ENCODE measurements at regions not wholly inside any gene's neighbourhood (a gene's known extent, or its start where the extent isn't known, plus 50 kb on each side); places are given as distances from the start of the nearest gene placed in this dataset.

DNA sequence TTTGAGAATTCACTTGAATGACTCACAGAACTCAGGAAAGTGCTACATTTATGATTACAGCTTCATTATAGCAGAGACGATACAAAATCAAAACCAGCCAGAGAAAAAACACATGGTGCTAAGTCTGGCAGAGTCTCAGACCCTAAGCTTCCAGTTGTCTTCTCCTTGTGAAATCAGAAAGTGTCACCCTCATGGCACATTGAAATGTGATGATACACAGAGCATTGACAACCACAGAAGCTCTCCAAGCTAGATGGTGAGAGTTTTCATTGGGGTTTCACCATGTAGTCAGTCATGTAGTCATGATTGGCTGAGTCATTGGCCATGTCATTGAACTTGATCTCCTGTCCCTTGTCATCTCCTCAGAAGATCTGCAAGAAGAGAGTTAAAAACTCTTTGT, 526.6 kb downstream of the MRPL39 start:
- Histone ChIP-seq H3K9me3 (ENCODE audit: control insufficient read depth, insufficient read depth, low read length) (peaks cover 3% of the 10 kb centered on the region), H3K4me1 (ENCODE audit: control insufficient read depth, insufficient read depth, low read length) (no peaks in the 10 kb centered on the region), H3K4me3 (ENCODE audit: low read length) (no peak overlapping the region), H3K27me3 (ENCODE audit: control insufficient read depth, insufficient read depth, low read length) (no peaks in the 10 kb centered on the region), H3K27ac (ENCODE audit: low read length) (no peak overlapping the region), H3K36me3 (ENCODE audit: control insufficient read depth, insufficient read depth, low read length) (no peaks in the 10 kb centered on the region)
- DNase-seq = no peak
- H3K4me1 Mint-ChIP-seq = no peaks in the 10 kb centered on the region
- no peak overlapping the region for H3K27ac Mint-ChIP-seq
- 91% methylated on average over 1 of the region's 1 CpG for WGBS (ENCODE audit: insufficient coverage)
- peaks cover 11 to 14% of the 10 kb centered on the region in 2 donors for H3K9me3 Mint-ChIP-seq
- intact Hi-C loops (cut with micrococcal nuclease) = no loop called here
- no peak for ATAC-seq
- H3K4me3 Mint-ChIP-seq = no peak overlapping the region
- peaks cover 7% of the 10 kb centered on the region for H3K36me3 Mint-ChIP-seq
- H3K27me3 Mint-ChIP-seq (ENCODE audit: low read depth in 2 of 2) = no peaks in the 10 kb centered on the region
- TF ChIP-seq, protein P1, sequence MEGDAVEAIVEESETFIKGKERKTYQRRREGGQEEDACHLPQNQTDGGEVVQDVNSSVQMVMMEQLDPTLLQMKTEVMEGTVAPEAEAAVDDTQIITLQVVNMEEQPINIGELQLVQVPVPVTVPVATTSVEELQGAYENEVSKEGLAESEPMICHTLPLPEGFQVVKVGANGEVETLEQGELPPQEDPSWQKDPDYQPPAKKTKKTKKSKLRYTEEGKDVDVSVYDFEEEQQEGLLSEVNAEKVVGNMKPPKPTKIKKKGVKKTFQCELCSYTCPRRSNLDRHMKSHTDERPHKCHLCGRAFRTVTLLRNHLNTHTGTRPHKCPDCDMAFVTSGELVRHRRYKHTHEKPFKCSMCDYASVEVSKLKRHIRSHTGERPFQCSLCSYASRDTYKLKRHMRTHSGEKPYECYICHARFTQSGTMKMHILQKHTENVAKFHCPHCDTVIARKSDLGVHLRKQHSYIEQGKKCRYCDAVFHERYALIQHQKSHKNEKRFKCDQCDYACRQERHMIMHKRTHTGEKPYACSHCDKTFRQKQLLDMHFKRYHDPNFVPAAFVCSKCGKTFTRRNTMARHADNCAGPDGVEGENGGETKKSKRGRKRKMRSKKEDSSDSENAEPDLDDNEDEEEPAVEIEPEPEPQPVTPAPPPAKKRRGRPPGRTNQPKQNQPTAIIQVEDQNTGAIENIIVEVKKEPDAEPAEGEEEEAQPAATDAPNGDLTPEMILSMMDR (IDR thresholded peaks at IDR 0.05) = no peak

DNA sequence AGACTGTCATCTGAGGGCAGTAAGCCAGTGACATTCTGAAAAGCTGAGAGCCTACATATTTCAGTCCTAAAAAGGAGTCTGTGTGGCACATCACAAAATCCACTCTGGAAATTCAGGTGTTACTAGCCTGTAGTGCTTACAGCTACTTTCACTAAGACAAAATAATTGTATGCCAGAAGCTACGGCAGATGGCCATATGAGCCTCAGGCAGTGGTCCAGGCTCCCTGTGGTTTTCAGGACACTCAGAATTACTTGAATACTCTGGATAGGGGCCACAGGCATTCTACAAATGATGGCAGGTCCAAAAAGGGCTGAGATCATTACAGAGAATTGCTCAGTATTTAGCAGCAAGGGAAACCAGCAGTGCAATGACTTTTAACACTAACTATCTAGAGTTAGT, 527.1 kb downstream of the MRPL39 start:
- no peak for ATAC-seq
- H3K9me3 Mint-ChIP-seq = peaks cover 12% of the 10 kb centered on the region in 2 donors
- H3K4me3 Mint-ChIP-seq = no peak overlapping the region
- H3K4me1 ChIP-seq (ENCODE audit: control insufficient read depth, insufficient read depth, low read length) = no peaks in the 10 kb centered on the region
- no peaks in the 10 kb centered on the region for H3K36me3 ChIP-seq (ENCODE audit: control insufficient read depth, insufficient read depth, low read length)
- H3K4me1 Mint-ChIP-seq = no peaks in the 10 kb centered on the region
- intact Hi-C loops (cut with micrococcal nuclease) = no loop called here
- no peaks in the 10 kb centered on the region for H3K27me3 ChIP-seq (ENCODE audit: control insufficient read depth, insufficient read depth, low read length)
- DNase-seq = no peak
- H3K27ac Mint-ChIP-seq = no peak overlapping the region
- H3K27me3 Mint-ChIP-seq (ENCODE audit: low read depth in 2 of 2) = no peaks in the 10 kb centered on the region
- H3K4me3 ChIP-seq (ENCODE audit: low read length) = no peak overlapping the region
- TF ChIP-seq, protein P1 (IDR thresholded peaks at IDR 0.05) = no peak
- peaks cover 6% of the 10 kb centered on the region for H3K36me3 Mint-ChIP-seq
- WGBS (ENCODE audit: insufficient coverage) = 96% methylated on average over 1 of the region's 1 CpG
- no peak overlapping the region for H3K27ac ChIP-seq (ENCODE audit: low read length)
- H3K9me3 ChIP-seq (ENCODE audit: control insufficient read depth, insufficient read depth, low read length) = peaks cover 3% of the 10 kb centered on the region

DNA sequence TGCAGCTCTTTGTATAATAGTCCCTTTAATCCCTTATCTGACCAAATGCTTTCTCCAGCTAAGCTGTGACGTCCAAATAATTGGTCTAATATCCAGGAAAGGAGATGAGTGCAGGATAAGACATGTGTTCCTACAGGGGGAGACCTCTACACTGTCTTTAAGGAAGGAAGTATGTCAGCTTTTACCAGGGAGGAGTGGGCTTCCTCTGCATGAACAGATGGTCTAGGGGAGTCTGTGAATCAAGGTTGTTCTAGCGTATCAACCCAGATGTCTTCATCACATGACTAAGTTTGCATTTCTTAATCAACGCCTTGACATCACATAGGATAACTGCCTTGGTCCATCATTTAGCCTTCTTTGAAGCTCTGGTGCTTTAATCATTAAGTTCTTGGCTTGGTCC, 528.2 kb downstream of the MRPL39 start:
- no peaks in the 10 kb centered on the region for H3K36me3 ChIP-seq (ENCODE audit: control insufficient read depth, insufficient read depth, low read length)
- ATAC-seq = no peak

DNA sequence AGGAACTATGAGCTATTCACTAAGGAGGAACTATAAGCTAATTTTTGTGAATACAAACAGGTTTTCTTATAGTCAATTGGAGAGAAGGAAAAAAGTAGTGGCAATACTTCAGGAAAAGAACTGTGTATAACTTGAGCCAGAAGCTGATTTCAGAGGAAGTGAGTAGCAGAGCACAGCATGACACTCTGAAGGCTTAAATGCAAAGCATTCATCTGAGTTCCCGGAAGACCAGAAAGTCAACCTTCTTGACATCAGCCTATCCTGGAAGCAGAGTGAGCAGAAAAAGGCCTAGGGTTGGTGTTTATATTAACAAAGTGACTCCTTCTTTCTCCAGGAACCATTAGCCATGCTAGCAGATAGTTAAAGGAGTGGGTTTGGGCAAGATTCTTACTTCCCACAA, 545.2 kb downstream of the MRPL39 start:
- Mint-ChIP-seq H3K27me3 (ENCODE audit: low read depth in 2 of 2) (no peaks in the 10 kb centered on the region), H3K27ac (no peak overlapping the region), H3K4me1 (no peaks in the 10 kb centered on the region), H3K36me3 (no peaks in the 10 kb centered on the region), H3K9me3 (peaks cover 22 to 27% of the 10 kb centered on the region in 2 donors), H3K4me3 (no peak overlapping the region)
- Histone ChIP-seq H3K9me3 (ENCODE audit: control insufficient read depth, insufficient read depth, low read length) (no peaks in the 10 kb centered on the region), H3K27ac (ENCODE audit: low read length) (no peak overlapping the region), H3K4me3 (ENCODE audit: low read length) (no peak overlapping the region), H3K36me3 (ENCODE audit: control insufficient read depth, insufficient read depth, low read length) (no peaks in the 10 kb centered on the region), H3K4me1 (ENCODE audit: control insufficient read depth, insufficient read depth, low read length) (no peaks in the 10 kb centered on the region), H3K27me3 (ENCODE audit: control insufficient read depth, insufficient read depth, low read length) (no peaks in the 10 kb centered on the region)
- TF ChIP-seq, protein P1 (IDR thresholded peaks at IDR 0.05) = no peak
- WGBS (ENCODE audit: insufficient coverage) = 75% methylated on average over 1 of the region's 1 CpG
- no peak for DNase-seq
- no peak for ATAC-seq
- intact Hi-C loops (cut with micrococcal nuclease) = no loop called here

More for the DNA sequence above, 528.2 kb downstream of the MRPL39 start:
- Histone ChIP-seq H3K4me1 (ENCODE audit: control insufficient read depth, insufficient read depth, low read length) (no peaks in the 10 kb centered on the region), H3K27ac (ENCODE audit: low read length) (no peak overlapping the region), H3K27me3 (ENCODE audit: control insufficient read depth, insufficient read depth, low read length) (no peaks in the 10 kb centered on the region), H3K4me3 (ENCODE audit: low read length) (no peak overlapping the region), H3K9me3 (ENCODE audit: control insufficient read depth, insufficient read depth, low read length) (peaks cover 3% of the 10 kb centered on the region)
- Mint-ChIP-seq H3K4me3 (no peak overlapping the region), H3K4me1 (no peaks in the 10 kb centered on the region), H3K27ac (no peak overlapping the region), H3K9me3 (peaks cover 7 to 9% of the 10 kb centered on the region in 2 donors), H3K27me3 (ENCODE audit: low read depth in 2 of 2) (no peaks in the 10 kb centered on the region), H3K36me3 (no peaks in the 10 kb centered on the region)
- 57% methylated on average over 3 of the region's 3 CpGs for WGBS (ENCODE audit: insufficient coverage)
- no peak for DNase-seq
- TF ChIP-seq, protein P1 (IDR thresholded peaks at IDR 0.05) = no peak
- intact Hi-C loops (cut with micrococcal nuclease) = no loop called here

Measured in natural killer cell (primary cell).